Heart left ventricle (tissue), 16 donors: ENCODE measurements at regions not wholly inside any gene's neighbourhood (a gene's known extent, or its start where the extent isn't known, plus 50 kb on each side); places are given as distances from the start of the nearest gene placed in this dataset.
A peak's percentile ranks its signal among the peaks of the same experiment; 100 is the strongest.

Source experiments
- ATAC-seq, 4 donors: fragments of 200-7000 bp; cut with Tn5 transposase; one replicate each; pipeline ENCODE4 v1.9.1; 2020 to 2022; ENCODE audit warnings: moderate library complexity in 4 of 4, mild to moderate bottlenecking in 3 of 4, moderate number of reproducible peaks in 1 of 4
- DNase-seq, 5 donors: peaks; one replicate each; pipeline ENCODE4 v3.0.0-alpha.2; 2020
- H3K27ac ChIP-seq, 12 donors: fragments of 200-600 bp; sonication (generic) in 4 of 12; one replicate each; pipeline versions ENCODE4 v1.5.0 to v1.8.0; 2016 to 2022; ENCODE audit warnings: mild to moderate bottlenecking in 2 of 12
- H3K27me3 ChIP-seq, 9 donors: fragments of 200-600 bp; sonication (generic) in 2 of 9; one replicate each; pipeline versions ENCODE4 v1.5.1 to v1.8.0; 2016 to 2022; ENCODE audit warnings: mild to moderate bottlenecking in 3 of 9
- H3K36me3 ChIP-seq, 9 donors: fragments of 200-600 bp; sonication (generic) in 2 of 9; one replicate each; pipeline versions ENCODE4 v1.5.0 to v1.8.0; 2018 to 2022; ENCODE audit warnings: mild to moderate bottlenecking in 2 of 9
- H3K4me1 ChIP-seq, 12 donors: fragments of 200-600 bp; sonication (generic) in 4 of 12; one replicate each; pipeline versions ENCODE4 v1.5.0 to v1.8.0; 2016 to 2022; ENCODE audit warnings: mild to moderate bottlenecking in 3 of 12
- H3K4me3 ChIP-seq, 12 donors: fragments of 200-600 bp; sonication (generic) in 4 of 12; one replicate each; pipeline versions ENCODE4 v1.5.0 to v1.8.0; 2017 to 2022; ENCODE audit warnings: mild to moderate bottlenecking in 9 of 12, moderate library complexity in 4 of 12
- H3K9me3 ChIP-seq, 12 donors: fragments of 200-600 bp; sonication (generic) in 4 of 12; one replicate each; pipeline versions ENCODE4 v1.5.0 to v1.8.0; 2016 to 2022; ENCODE audit warnings: mild to moderate bottlenecking in 1 of 12
- CTCF ChIP-seq, 12 donors: fragments of 200-600 bp; sonication (generic) in 4 of 12; IDR thresholded peaks; one replicate each; pipeline versions ENCODE4 v1.5.0 to v1.8.0; 2018 to 2022; ENCODE audit warnings: antibody characterized with exemption in 12 of 12, mild to moderate bottlenecking in 5 of 12
- POLR2A ChIP-seq, 2 donors: fragments of 450-650 bp; IDR thresholded peaks; one replicate each; pipeline ENCODE4 v1.6.1; 2017; ENCODE audit warnings: antibody characterized with exemption in 2 of 2, mild to moderate bottlenecking in 2 of 2, moderate library complexity in 2 of 2
- WGBS, 4 donors: extraction: QIAGEN DNeasy Blood & Tissue Kit in 2 of 4; methylation state at CpG; one replicate each; pipeline versions ENCODE4 v1.1.5 to v1.1.7; 2013 to 2018; 5-methylcytosine and 5-hydroxymethylcytosine counted together
- intact Hi-C, 10 donors: fragments of 100-400 bp; cut with DNase I; formaldehyde crosslinking; loops; one replicate each; pipeline versions ENCODE4 v1.11.1 to v1.14.2; 2022
- donor health status: ischemic (EF 13 %, LVEDD 7.1; RV severe dilation, severe dysfunction).
- donor health status: healthy with polysubstance abuse.
- donor health status: DM: no; HTN: yes; CAD: no.
- donor health status: DM: no; HTN: no; CAD: no.
- donor health status: ischemic (EF 25% LVEDD 6.9; RV normal size, moderate dysfunction).
- donor health status: ischemic (EF 25% LVEDD 5.7; RV mildly dilated, moderate dysfunction).
- donor health status: healthy.
- donor health status: DM: yes; HTN: yes; CAD: no.
- donor health status: ischemic (EF 35%, LVEDD 5.7; RV mildly dilated, moderate dysfunction).
- donor health status: nonischemic (EF 11% LVEDD 7.7; RV severe dilation, severe dysfunction).
- donor health status: DM: yes; HTN: yes; CAD: no.
- donor health status: PGD.
- donor health status: ischemic (EF 29% LVEDD 5.4; RV normal size, mild dysfunction).
- donor health status: nonischemic (EF 23%, LVEDD 6.1; RV moderate dilation, normal function).

GRCh38 chr6:96450770-96451130 is 70.9 kb upstream of the UFL1 start:
- no peak for TF ChIP-seq POLR2A (IDR thresholded peaks at IDR 0.05)
- no peak for TF ChIP-seq CTCF (IDR thresholded peaks at IDR 0.05)
- intact Hi-C loops, result no loop called here
- Histone ChIP-seq H3K9me3 (peaks cover 0 to 9% (median 0%) of the 10 kb centered on the region in 12 donors), H3K36me3 (no peaks in the 10 kb centered on the region), H3K27me3 (no peaks in the 10 kb centered on the region), H3K27ac (no peak overlapping the region), H3K4me1 (peaks cover 0 to 4% (median 0%) of the 10 kb centered on the region in 12 donors), H3K4me3 (no peak overlapping the region)
- ATAC-seq (peak in 1 of 4 donors; percentile 41), DNase-seq (no peak)

- DNase-seq, result no peak
- WGBS, 4 donors, result 40 to 46% (median 42%) methylated on average over 4 of the region's 4 CpGs
- no peaks in the 10 kb centered on the region for H3K36me3 ChIP-seq
- H3K27me3 ChIP-seq, result no peaks in the 10 kb centered on the region
- no peak overlapping the region for H3K4me3 ChIP-seq
- no peaks in the 10 kb centered on the region for H3K4me1 ChIP-seq
- intact Hi-C loops, result no loop called here
- no peak for ATAC-seq
- H3K27ac ChIP-seq, result no peak overlapping the region
- no peaks in the 10 kb centered on the region for H3K9me3 ChIP-seq
- TF ChIP-seq POLR2A (IDR thresholded peaks at IDR 0.05) (no peak), CTCF (IDR thresholded peaks at IDR 0.05) (no peak)
These were observed 62.8 kb upstream of the UFL1 start for GRCh38 chr6:96458771-96459170.

DNA sequence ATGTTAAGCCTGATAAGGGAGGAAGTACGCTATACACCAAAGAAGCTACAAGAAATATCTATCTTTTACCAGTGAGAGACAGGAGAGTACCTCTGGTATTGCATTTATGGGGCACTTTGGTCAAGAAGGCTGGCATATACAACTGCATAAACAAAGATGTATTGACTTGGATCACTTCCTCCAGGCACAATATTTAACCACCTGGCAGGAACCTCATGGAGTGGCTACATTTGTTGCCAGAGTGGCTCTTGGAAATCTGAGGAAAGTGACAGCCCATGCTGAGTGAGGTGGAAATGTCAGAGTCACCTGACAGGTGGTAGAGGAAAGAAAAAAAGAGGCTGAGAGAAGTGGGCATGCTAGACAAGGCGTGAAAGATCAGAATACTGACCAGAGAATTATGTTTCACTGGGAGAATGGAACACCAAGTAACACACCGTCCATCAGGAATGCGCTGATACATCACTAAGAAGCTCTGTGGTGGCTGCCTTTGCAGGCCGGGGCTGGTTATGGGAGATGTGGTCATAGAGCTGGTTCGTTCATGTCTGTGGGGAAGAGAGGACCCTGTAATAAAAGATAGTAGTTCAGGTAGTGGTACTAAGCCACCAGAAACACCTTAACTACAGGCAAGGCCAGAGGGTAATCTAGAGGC is 61.4 kb upstream of the UFL1 start:
- no peak overlapping the region for H3K4me3 ChIP-seq
- H3K9me3 ChIP-seq, result no peaks in the 10 kb centered on the region
- TF ChIP-seq POLR2A (IDR thresholded peaks at IDR 0.05) (no peak), CTCF (IDR thresholded peaks at IDR 0.05) (no peak)
- no peak for ATAC-seq
- H3K4me1 ChIP-seq, result no peaks in the 10 kb centered on the region
- no peak overlapping the region for H3K27ac ChIP-seq
- no peaks in the 10 kb centered on the region for H3K36me3 ChIP-seq
- WGBS, 4 donors, result 81 to 85% (median 83%) methylated on average over 6 of the region's 6 CpGs
- intact Hi-C loops, result no loop called here
- DNase-seq, result no peak
- no peaks in the 10 kb centered on the region for H3K27me3 ChIP-seq

GRCh38 chr6:96465321-96465903 is 56.2 kb upstream of the UFL1 start:
- Histone ChIP-seq H3K4me1 (no peaks in the 10 kb centered on the region), H3K4me3 (no peak overlapping the region), H3K27me3 (no peaks in the 10 kb centered on the region), H3K36me3 (no peaks in the 10 kb centered on the region), H3K9me3 (no peaks in the 10 kb centered on the region), H3K27ac (no peak overlapping the region)
- no peak for TF ChIP-seq CTCF (IDR thresholded peaks at IDR 0.05)
- TF ChIP-seq POLR2A (IDR thresholded peaks at IDR 0.05), result no peak
- intact Hi-C loops, result no loop called here
- DNase-seq (no peak), ATAC-seq (no peak)
- WGBS, 4 donors, result 57 to 66% (median 63%) methylated on average over 3 of the region's 3 CpGs
